ENCODE measurements at regions not wholly inside any gene's neighbourhood (a gene's known extent, or its start where the extent isn't known, plus 50 kb on each side); places are given as distances from the start of the nearest gene placed in this dataset.

DNA sequence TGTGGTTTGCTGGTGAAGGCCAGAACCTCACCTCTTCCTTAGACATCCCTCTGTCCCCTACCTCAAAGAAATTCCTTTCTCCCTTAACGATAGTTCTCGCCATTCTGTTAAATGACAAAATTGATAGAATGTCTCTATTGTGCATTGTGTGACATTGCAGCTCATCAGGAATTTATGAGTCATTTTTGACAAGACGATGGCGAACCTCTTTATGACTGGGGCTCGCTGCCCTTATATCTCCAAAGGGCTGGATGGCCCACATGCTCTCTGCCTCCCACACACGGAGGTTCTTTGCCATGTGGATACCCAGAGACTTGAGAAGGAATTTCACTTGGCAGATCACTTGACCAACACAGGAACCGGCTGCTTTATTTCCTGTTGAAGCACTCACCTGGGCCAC, 66.8 kb upstream of the RPS6KA2 start:
- no peak for TF ChIP-seq CTCF (IDR thresholded peaks at IDR 0.05; ENCODE audit: borderline replicate concordance, control extremely low read depth, extremely low read depth, insufficient read depth, missing control alignments)
- in situ Hi-C loops (cut with MboI; ENCODE audit: low sequenced_read_pairs, unreplicated experiment): no loop called here
- DNase-seq (ENCODE audit: low spot score): no peak

GRCh38 chr6:166692723-166693302, 65.8 kb upstream of the RPS6KA2 start:
- no peak for TF ChIP-seq CTCF (IDR thresholded peaks at IDR 0.05; ENCODE audit: borderline replicate concordance, control extremely low read depth, extremely low read depth, insufficient read depth, missing control alignments)
- no peak for DNase-seq (ENCODE audit: low spot score)

DNA sequence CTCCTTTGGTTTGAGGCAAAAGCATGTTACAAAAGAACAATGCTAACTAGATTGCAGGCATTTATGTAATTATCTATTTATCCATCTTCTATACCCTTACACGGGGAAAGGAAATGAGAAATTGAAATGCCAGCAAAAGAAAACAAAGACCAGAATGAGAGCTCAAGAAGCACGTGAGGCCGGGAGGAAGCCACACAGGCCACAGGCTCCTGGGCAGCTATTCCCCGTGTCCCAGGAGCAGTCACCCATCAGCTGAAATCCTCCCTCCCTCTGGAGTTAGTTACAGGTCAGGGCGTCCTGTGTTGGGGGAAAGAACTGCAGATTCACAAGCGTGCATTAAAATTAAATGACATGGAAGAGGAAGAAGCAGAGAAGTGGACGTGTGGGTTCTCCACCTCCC, 64.7 kb upstream of the RPS6KA2 start:
- no peak for TF ChIP-seq CTCF (IDR thresholded peaks at IDR 0.05; ENCODE audit: borderline replicate concordance, control extremely low read depth, extremely low read depth, insufficient read depth, missing control alignments)
- no peak for DNase-seq (ENCODE audit: low spot score)
- in situ Hi-C loops (cut with MboI; ENCODE audit: low sequenced_read_pairs, unreplicated experiment): no loop called here

More at GRCh38 chr6:166692723-166693302, 65.8 kb upstream of the RPS6KA2 start:
- in situ Hi-C loops (cut with MboI; ENCODE audit: low sequenced_read_pairs, unreplicated experiment): no loop called here

- no peak for DNase-seq (ENCODE audit: low spot score)
- no peak for TF ChIP-seq CTCF (IDR thresholded peaks at IDR 0.05; ENCODE audit: borderline replicate concordance, control extremely low read depth, extremely low read depth, insufficient read depth, missing control alignments)
- in situ Hi-C loops (cut with MboI; ENCODE audit: low sequenced_read_pairs, unreplicated experiment): no loop called here
Measured at GRCh38 chr6:166691199-166691598, 64.1 kb upstream of the RPS6KA2 start.

- no peak for TF ChIP-seq CTCF (IDR thresholded peaks at IDR 0.05; ENCODE audit: borderline replicate concordance, control extremely low read depth, extremely low read depth, insufficient read depth, missing control alignments)
- in situ Hi-C loops (cut with MboI; ENCODE audit: low sequenced_read_pairs, unreplicated experiment): no loop called here
- DNase-seq (ENCODE audit: low spot score): no peak
Measured at GRCh38 chr6:166689687-166690086, 62.6 kb upstream of the RPS6KA2 start.

- TF ChIP-seq CTCF (IDR thresholded peaks at IDR 0.05; ENCODE audit: borderline replicate concordance, control extremely low read depth, extremely low read depth, insufficient read depth, missing control alignments): no peak
- no peak for DNase-seq (ENCODE audit: low spot score)
- in situ Hi-C loops (cut with MboI; ENCODE audit: low sequenced_read_pairs, unreplicated experiment): no loop called here
Measured at GRCh38 chr6:166688901-166689300, 61.9 kb upstream of the RPS6KA2 start.

GRCh38 chr6:166687879-166688205, 60.8 kb upstream of the RPS6KA2 start:
- no peak for DNase-seq (ENCODE audit: low spot score)
- in situ Hi-C loops (cut with MboI; ENCODE audit: low sequenced_read_pairs, unreplicated experiment): no loop called here
- TF ChIP-seq CTCF (IDR thresholded peaks at IDR 0.05; ENCODE audit: borderline replicate concordance, control extremely low read depth, extremely low read depth, insufficient read depth, missing control alignments): no peak
